A549 (cell line): ENCODE measurements at regions not wholly inside any gene's neighbourhood (a gene's known extent, or its start where the extent isn't known, plus 50 kb on each side); places are given as distances from the start of the nearest gene placed in this dataset.

Experiments
- ATAC-seq, 2 experiments: fragments of 200-7000 bp in 1 of 2; fragments of >200 bp in 1 of 2; cut with Nextera tagmentation in 1 of 2; cut with Tn5 transposase in 1 of 2; 3 replicates each; pipeline versions ENCODE4 v1.8.0 to v1.9.1; 2018 to 2020; ENCODE audit warnings: mild to moderate bottlenecking in 1 of 2, moderate library complexity in 1 of 2
- CTCF ChIA-PET: fragments of 300-600 bp; sonication (Branson Sonifier 250); formaldehyde crosslinking; extraction: SDS; loops from one replicate; lab custom pipeline; 2021; ENCODE audit warnings: antibody characterized with exemption, inconsistent platforms; lab: Yijun Ruan, JAX
- POLR2A ChIA-PET: fragments of 350-600 bp; formaldehyde crosslinking; extraction: SDS; loops from one replicate; lab custom pipeline; 2021; ENCODE audit warnings: antibody characterized with exemption, inconsistent platforms; lab: Yijun Ruan, JAX
- DNase-seq, 2 experiments: peaks; one replicate each; pipeline versions ENCODE4 v3.0.0 to v3.0.0-alpha.2; 2011 to 2016; ENCODE audit warnings: low read depth in 1 of 2, low spot score in 1 of 2
- FAIRE-seq: peaks from 2 replicates; lab custom pipeline; 2011; peaks lifted over from hg19 to GRCh38; lab: Jason Lieb, UNC
- H3K27ac ChIP-seq, 2 experiments: fragments of >200 bp; sonication (Bioruptor Twin); formaldehyde crosslinking; 3 replicates each; pipeline ENCODE4 v1.5.1; 2016 to 2017
- H3K4me1 ChIP-seq: fragments of >200 bp; sonication (Bioruptor Twin); formaldehyde crosslinking; 3 replicates; pipeline ENCODE4 v1.6.1; 2016
- H3K4me2 ChIP-seq: fragments of >200 bp; sonication (Bioruptor Twin); formaldehyde crosslinking; 3 replicates; pipeline ENCODE4 v1.6.1; 2016
- H3K4me3 ChIP-seq: fragments of >200 bp; sonication (Bioruptor Twin); formaldehyde crosslinking; 3 replicates; pipeline ENCODE4 v1.5.1; 2016
- H3K9me3 ChIP-seq: fragments of >200 bp; sonication (Bioruptor Twin); formaldehyde crosslinking; 3 replicates; pipeline ENCODE4 v1.6.1; 2016
- FOSL2 ChIP-seq, 2 experiments: fragments of 450-650 bp in 1 of 2; fragments of >200 bp in 1 of 2; sonication (Bioruptor Twin) in 1 of 2; formaldehyde crosslinking; IDR thresholded peaks; 2 replicates each; pipeline versions ENCODE4 v1.5.0 to v1.6.1; 2016 to 2020; ENCODE audit warnings: mild to moderate bottlenecking in 1 of 2, moderate library complexity in 1 of 2
- HEYL ChIP-seq: fragments of 250-450 bp; sonication (Bioruptor Pico); IDR thresholded peaks from 2 replicates; pipeline ENCODE4 v1.8.0; 2021; ENCODE audit warnings: mild to moderate bottlenecking, moderate library complexity
- HOXA7 ChIP-seq: fragments of 250-450 bp; sonication (Bioruptor Pico); IDR thresholded peaks from 2 replicates; pipeline ENCODE4 v1.5.0; 2020; ENCODE audit warnings: mild to moderate bottlenecking, moderate library complexity
- JUN ChIP-seq, 2 experiments: fragments of >200 bp; sonication (Bioruptor Twin); formaldehyde crosslinking; IDR thresholded peaks; 2 replicates in 1 of 2; 3 replicates in 1 of 2; pipeline ENCODE4 v1.6.1; 2016 to 2017
- KDM5A ChIP-seq: fragments of 200-600 bp; sonication (generic); IDR thresholded peaks from 2 replicates; pipeline ENCODE4 v1.6.1; 2016; ENCODE audit warnings: antibody characterized with exemption, mild to moderate bottlenecking
- MYC ChIP-seq: IDR thresholded peaks from 2 replicates; pipeline ENCODE4 v1.6.1; 2012; ENCODE audit warnings: mild to moderate bottlenecking, inconsistent platforms, low read length, improper control_type of control experiment, borderline replicate concordance
- NR3C1 ChIP-seq: fragments of >200 bp; sonication (Bioruptor Twin); formaldehyde crosslinking; IDR thresholded peaks from 3 replicates; pipeline ENCODE4 v1.6.1; 2017
- RAD21 ChIP-seq, 2 experiments: fragments of >200 bp in 1 of 2; sonication (Bioruptor Twin) in 1 of 2; formaldehyde crosslinking in 1 of 2; IDR thresholded peaks in 1 of 2; conservative IDR thresholded peaks in 1 of 2; 2 replicates in 1 of 2; 3 replicates in 1 of 2; pipeline ENCODE4 v1.6.1; 2012 to 2018; ENCODE audit warnings: inconsistent platforms in 1 of 2
- RFX5 ChIP-seq: fragments of 450-650 bp; IDR thresholded peaks from 2 replicates; pipeline ENCODE4 v1.7.1; 2014; ENCODE audit warnings: antibody characterized with exemption, mild to moderate bottlenecking, moderate library complexity
- RNF2 ChIP-seq: fragments of 200-600 bp; sonication (generic); IDR thresholded peaks from 2 replicates; pipeline ENCODE4 v1.6.1; 2016; ENCODE audit warnings: low read depth, mild to moderate bottlenecking, antibody characterized with exemption, moderate library complexity, borderline replicate concordance
- TFCP2L1 ChIP-seq: fragments of 250-450 bp; sonication (Bioruptor Pico); IDR thresholded peaks from 2 replicates; pipeline ENCODE4 v1.5.0; 2021; ENCODE audit warnings: mild to moderate bottlenecking
- TP53 ChIP-seq: fragments of 250-450 bp; sonication (Bioruptor Pico); IDR thresholded peaks from 2 replicates; pipeline ENCODE4 v1.5.0; 2021; ENCODE audit warnings: mild to moderate bottlenecking, moderate library complexity
- ZSCAN20 ChIP-seq: fragments of 250-450 bp; sonication (Bioruptor Pico); IDR thresholded peaks from 2 replicates; pipeline ENCODE4 v1.8.0; 2022; ENCODE audit warnings: mild to moderate bottlenecking, moderate library complexity
- WGBS: methylation state at CpG from one replicate; pipeline ENCODE4 v1.1.6; 2017; ENCODE audit errors: missing lambda C conversion rate; 5-methylcytosine and 5-hydroxymethylcytosine counted together
- TF ChIP-seq, protein P1 (sequence below): fragments of >200 bp; sonication (Bioruptor Twin); formaldehyde crosslinking; IDR thresholded peaks from 3 replicates; pipeline ENCODE4 v1.5.1; 2016
- TF ChIP-seq, protein P2 (sequence below): fragments of 250-450 bp; sonication (Bioruptor Pico); IDR thresholded peaks from 2 replicates; pipeline ENCODE4 v1.5.0; 2021; ENCODE audit warnings: mild to moderate bottlenecking, moderate library complexity, borderline replicate concordance
- TF ChIP-seq, protein P3 (sequence below): fragments of 150-350 bp; IDR thresholded peaks from 2 replicates; pipeline ENCODE4 v1.6.1; 2014; ENCODE audit warnings: low read depth, mild to moderate bottlenecking, low read length
- TF ChIP-seq, protein P4 (sequence below): fragments of 450-650 bp; IDR thresholded peaks from 2 replicates; pipeline ENCODE4 v1.6.1; 2014; ENCODE audit warnings: antibody characterized with exemption
- TF ChIP-seq, protein P5 (sequence below): IDR thresholded peaks from 2 replicates; pipeline ENCODE4 v1.6.1; 2012; ENCODE audit warnings: low read depth, borderline replicate concordance

DNA sequence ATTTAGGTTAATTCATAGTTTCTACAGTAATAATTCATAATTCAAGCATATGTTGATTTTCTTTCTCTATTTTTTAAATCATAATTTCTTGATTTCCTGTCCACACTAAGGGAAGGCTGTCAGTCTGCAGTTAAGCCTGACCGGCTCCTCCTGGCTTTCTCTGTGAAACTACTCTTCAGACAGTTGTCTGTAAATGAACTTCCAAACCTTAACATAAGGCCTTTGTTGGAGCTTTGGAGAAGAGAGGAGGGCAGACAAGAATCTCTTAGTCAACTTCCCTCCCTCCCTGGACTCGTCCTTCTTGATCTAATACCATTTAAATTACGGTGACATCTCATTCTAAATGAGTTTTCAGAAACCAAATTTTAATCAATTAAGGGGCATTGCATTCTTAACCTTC lies 404.1 kb upstream of the ST6GAL2 start (continued):
- TF ChIP-seq, protein P1, sequence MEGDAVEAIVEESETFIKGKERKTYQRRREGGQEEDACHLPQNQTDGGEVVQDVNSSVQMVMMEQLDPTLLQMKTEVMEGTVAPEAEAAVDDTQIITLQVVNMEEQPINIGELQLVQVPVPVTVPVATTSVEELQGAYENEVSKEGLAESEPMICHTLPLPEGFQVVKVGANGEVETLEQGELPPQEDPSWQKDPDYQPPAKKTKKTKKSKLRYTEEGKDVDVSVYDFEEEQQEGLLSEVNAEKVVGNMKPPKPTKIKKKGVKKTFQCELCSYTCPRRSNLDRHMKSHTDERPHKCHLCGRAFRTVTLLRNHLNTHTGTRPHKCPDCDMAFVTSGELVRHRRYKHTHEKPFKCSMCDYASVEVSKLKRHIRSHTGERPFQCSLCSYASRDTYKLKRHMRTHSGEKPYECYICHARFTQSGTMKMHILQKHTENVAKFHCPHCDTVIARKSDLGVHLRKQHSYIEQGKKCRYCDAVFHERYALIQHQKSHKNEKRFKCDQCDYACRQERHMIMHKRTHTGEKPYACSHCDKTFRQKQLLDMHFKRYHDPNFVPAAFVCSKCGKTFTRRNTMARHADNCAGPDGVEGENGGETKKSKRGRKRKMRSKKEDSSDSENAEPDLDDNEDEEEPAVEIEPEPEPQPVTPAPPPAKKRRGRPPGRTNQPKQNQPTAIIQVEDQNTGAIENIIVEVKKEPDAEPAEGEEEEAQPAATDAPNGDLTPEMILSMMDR: no peak
- TF ChIP-seq MYC (no peak), HOXA7 (CRISPR knock-in tag) (no peak), ZSCAN20 (CRISPR knock-in tag) (no peak), HEYL (no peak)
- TF ChIP-seq, protein P2, sequence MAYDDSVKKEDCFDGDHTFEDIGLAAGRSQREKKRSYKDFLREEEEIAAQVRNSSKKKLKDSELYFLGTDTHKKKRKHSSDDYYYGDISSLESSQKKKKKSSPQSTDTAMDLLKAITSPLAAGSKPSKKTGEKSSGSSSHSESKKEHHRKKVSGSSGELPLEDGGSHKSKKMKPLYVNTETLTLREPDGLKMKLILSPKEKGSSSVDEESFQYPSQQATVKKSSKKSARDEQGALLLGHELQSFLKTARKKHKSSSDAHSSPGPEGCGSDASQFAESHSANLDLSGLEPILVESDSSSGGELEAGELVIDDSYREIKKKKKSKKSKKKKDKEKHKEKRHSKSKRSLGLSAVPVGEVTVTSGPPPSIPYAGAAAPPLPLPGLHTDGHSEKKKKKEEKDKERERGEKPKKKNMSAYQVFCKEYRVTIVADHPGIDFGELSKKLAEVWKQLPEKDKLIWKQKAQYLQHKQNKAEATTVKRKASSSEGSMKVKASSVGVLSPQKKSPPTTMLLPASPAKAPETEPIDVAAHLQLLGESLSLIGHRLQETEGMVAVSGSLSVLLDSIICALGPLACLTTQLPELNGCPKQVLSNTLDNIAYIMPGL (CRISPR knock-in tag): no peak

DNA sequence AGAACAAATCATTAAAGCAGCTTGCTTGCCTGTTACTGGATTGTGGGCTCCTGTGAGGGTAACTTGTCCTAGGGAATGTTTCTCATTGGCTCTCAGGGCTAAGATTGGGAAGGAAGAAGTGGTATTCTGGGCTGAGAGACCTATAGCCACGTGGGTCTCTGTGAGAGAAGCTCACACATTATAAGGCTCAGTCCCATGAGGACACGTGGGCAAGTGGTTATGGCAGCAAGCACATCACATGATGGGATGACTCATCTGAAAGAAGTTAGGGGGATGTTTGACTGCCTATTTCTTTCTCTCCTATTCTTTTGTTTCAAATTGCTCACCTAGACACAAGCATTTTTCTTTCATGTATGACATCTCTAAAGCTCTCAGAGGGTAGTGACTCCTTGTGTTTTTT lies 418.0 kb upstream of the ST6GAL2 start:
- Histone ChIP-seq H3K4me2 (no peak overlapping the region), H3K4me1 (no peaks in the 10 kb centered on the region), H3K27ac (no peak overlapping the region), H3K9me3 (no peaks in the 10 kb centered on the region), H3K4me3 (no peak overlapping the region)
- no peak for ATAC-seq
- no peak for DNase-seq
- ChIA-PET POLR2A (no interaction called here), CTCF (no interaction called here)
- TF ChIP-seq JUN (IDR thresholded peaks at IDR 0.05) (no peak), NR3C1 (no peak), ZSCAN20 (CRISPR knock-in tag) (no peak), RNF2 (no peak), FOSL2 (IDR thresholded peaks at IDR 0.05) (peak; percentile 17; the same call in 1 of the 2 replicates), FOSL2 (CRISPR knock-in tag; IDR thresholded peaks at IDR 0.05) (peak; percentile 59), TP53 (CRISPR knock-in tag) (no peak), RAD21 (conservative IDR thresholded peaks at IDR 0.05 in 1 of 2, IDR thresholded peaks at IDR 0.05 in 1 of 2) (no peak), TFCP2L1 (CRISPR knock-in tag) (no peak), KDM5A (no peak)
- TF ChIP-seq, protein P3, sequence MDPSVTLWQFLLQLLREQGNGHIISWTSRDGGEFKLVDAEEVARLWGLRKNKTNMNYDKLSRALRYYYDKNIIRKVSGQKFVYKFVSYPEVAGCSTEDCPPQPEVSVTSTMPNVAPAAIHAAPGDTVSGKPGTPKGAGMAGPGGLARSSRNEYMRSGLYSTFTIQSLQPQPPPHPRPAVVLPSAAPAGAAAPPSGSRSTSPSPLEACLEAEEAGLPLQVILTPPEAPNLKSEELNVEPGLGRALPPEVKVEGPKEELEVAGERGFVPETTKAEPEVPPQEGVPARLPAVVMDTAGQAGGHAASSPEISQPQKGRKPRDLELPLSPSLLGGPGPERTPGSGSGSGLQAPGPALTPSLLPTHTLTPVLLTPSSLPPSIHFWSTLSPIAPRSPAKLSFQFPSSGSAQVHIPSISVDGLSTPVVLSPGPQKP: no peak
- TF ChIP-seq, protein P4, sequence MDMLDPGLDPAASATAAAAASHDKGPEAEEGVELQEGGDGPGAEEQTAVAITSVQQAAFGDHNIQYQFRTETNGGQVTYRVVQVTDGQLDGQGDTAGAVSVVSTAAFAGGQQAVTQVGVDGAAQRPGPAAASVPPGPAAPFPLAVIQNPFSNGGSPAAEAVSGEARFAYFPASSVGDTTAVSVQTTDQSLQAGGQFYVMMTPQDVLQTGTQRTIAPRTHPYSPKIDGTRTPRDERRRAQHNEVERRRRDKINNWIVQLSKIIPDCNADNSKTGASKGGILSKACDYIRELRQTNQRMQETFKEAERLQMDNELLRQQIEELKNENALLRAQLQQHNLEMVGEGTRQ: peak; percentile 59
- TF ChIP-seq, protein P5, sequence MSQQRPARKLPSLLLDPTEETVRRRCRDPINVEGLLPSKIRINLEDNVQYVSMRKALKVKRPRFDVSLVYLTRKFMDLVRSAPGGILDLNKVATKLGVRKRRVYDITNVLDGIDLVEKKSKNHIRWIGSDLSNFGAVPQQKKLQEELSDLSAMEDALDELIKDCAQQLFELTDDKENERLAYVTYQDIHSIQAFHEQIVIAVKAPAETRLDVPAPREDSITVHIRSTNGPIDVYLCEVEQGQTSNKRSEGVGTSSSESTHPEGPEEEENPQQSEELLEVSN: no peak
- 39% methylated on average over 2 of the region's 2 CpGs for WGBS
- FAIRE-seq: no peak

DNA sequence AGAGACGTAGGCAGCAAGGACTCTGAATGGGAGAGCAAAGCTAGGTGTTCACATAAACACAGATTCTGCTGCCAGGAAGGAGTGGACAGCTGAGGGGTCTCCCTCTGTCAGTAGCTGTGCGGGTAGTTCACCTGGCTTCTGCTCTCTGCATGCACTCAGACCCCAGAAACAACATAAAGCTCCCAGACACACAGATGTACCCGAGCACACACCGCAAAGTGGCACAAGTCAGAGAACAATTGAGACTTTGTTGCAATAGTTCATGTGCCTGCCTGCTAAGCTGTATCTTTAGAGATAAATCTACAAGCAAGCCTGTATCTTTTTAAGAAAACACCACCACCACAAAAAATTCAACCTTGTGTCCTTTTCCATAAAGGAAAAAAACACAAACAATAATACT lies 420.0 kb upstream of the ST6GAL2 start:
- FAIRE-seq: no peak
- POLR2A ChIA-PET: no interaction called here
- no peak for DNase-seq
- Histone ChIP-seq H3K27ac (no peak overlapping the region), H3K4me1 (no peaks in the 10 kb centered on the region), H3K4me3 (no peak overlapping the region), H3K4me2 (no peak overlapping the region), H3K9me3 (no peaks in the 10 kb centered on the region)
- no peak for ATAC-seq
- no peak for TF ChIP-seq RFX5
- 65% methylated on average over 4 of the region's 4 CpGs for WGBS
- CTCF ChIA-PET: interaction anchor here (1.6 kb wide), 1 partner anchor 37 kb away, joined by 3 read pairs; no protein-coding TSS in a partner anchor
